ENCODE measurements at regions not wholly inside any gene's neighbourhood (a gene's known extent, or its start where the extent isn't known, plus 50 kb on each side); places are given as distances from the start of the nearest gene placed in this dataset.

DNA sequence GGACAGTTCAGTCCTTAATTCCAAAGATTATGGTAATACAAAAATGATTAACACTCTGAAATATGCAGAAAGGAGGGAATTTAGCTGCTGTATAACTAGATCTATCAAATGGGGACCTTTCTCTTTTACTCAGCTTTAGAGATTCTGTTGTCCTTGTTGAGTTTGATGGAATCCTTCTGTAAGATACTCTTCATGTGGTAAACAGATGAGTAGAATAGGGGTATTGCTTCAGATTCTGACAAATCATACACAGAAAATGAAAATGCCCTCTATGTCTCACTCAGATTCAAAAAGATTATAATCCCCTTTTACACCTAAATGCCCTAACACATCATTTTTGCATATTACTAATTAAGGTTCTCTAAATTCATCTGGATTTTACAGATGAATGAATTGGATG lies 50.7 kb downstream of the ARHGAP35 start:
- no peak for DNase-seq

DNA sequence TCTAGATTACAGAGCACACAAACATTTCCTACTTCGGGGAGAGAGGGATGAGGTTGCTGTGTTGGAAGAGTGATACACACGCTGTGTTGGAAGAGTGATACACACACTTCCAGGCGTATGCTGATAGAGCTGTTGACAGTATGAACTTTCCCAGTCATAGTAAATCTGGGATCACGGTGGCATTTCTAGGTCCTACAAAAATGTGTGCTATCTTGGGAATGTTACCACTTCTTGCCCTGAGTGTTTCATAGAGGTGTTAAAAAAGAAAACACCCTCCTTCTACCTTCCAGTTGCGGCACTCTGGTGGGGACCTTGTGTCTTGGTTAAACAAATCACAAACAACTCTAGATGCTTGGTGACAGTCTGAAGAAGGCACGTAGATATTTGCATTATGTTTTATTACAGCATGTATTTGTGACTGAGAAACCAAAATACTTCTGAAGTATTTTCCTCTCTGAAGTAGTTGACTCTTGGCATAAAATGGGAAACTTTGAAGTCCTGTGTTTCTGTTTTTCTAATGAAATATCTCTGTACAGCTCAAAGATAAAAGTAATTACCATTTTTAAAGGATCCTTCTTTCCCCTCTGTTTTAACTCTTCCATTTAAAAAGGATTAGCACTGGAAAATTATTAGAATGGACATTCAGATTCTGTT lies 52.5 kb downstream of the ARHGAP35 start:
- no peak for DNase-seq

GRCh38 chr19:46913852-46914430 lies 53.1 kb downstream of the ARHGAP35 start:
- DNase-seq = no peak

- DNase-seq = no peak
Measured at GRCh38 chr19:46915386-46915785, 54.6 kb downstream of the ARHGAP35 start.

DNA sequence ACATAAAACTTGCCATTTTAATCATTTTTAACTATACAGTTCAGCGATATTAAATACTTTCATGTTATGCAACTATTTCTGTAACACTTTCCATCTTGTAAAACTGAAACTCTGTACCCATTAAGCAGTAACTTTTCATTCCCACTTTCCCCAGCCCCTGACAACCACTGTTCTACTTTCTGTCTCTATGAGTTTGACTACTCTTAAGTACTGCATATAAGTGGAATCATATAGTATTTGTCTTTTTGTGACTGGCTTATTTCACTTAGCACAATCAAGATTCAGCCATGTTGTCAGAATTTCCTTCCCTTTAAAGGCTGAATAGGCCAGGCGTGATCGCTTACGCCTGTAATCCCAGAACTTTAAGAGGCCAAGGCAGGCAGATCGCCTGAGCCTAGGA lies 56.2 kb downstream of the ARHGAP35 start:
- DNase-seq = no peak

- no peak for DNase-seq
Measured at GRCh38 chr19:46919324-46919723, 58.5 kb downstream of the ARHGAP35 start.

- DNase-seq = no peak
Measured at GRCh38 chr19:46920362-46920761, 59.6 kb downstream of the ARHGAP35 start.

DNA sequence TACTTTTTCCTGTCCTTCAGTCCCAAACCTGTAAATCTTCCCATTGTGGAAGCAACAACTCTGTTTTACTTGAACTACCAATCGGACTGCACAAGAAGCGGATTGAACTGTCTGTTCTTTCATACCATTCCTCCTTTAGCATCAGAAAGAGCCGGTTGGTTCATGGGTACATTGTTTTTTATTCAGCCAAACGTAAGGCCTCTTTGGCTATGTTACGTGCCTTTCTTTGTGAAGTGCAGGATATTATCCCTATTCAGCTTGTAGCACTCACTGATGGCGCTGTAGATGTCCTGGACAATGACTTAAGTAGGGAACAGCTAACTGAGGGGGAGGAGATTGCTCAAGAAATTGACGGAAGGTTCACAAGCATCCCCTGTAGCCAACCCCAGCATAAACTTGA lies 60.3 kb downstream of the ARHGAP35 start:
- DNase-seq = no peak

- DNase-seq = no peak
Measured at GRCh38 chr19:46922465-46922864, 61.7 kb downstream of the ARHGAP35 start.

- peak; percentile 47 for DNase-seq
Measured at GRCh38 chr19:46924874-46925547, 64.2 kb downstream of the ARHGAP35 start.

DNA sequence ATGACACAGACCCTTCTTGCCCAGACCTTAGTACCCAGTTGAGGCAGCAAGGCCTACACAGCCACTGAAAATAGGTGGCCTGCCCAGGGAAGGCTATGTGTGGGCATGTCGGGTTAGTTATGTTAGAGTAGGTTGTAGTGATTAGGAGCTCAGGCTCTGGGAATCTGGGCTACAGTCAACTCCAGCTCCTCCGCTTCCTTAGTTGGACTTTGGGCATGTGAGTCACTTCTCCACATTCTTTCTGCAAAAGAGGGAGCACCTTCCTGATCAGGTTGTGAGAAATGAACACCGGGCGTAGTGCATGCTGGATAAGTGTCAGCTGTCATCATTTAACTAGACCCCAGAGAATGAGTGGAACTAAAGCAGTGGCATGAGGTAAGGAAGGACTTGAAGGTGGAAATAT lies 64.8 kb downstream of the ARHGAP35 start:
- DNase-seq = no peak

- DNase-seq = no peak
Measured at GRCh38 chr19:46926170-46927071, 65.6 kb downstream of the ARHGAP35 start.

DNA sequence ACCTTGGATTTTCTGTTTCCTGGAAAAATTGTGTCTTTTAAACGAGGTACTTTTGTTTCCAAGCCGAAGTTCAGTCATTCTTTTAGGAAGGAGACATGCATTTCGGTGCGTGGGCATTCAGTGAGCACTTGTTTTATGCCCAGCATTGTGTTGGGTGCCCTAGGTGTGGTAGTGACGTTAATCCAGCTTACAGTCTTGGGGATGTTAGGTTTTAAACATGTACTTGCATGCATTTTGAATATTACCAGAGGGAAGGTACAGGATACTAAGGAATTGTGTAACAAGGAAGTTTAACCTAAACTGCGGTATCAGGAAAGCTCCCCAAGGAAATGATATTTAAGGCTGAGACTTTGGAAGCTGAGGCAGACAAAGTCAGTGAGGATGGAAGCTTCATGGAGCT lies 66.3 kb downstream of the ARHGAP35 start:
- DNase-seq = no peak

- no peak for DNase-seq
Measured at GRCh38 chr19:46927893-46928292, 67.1 kb downstream of the ARHGAP35 start.

DNA sequence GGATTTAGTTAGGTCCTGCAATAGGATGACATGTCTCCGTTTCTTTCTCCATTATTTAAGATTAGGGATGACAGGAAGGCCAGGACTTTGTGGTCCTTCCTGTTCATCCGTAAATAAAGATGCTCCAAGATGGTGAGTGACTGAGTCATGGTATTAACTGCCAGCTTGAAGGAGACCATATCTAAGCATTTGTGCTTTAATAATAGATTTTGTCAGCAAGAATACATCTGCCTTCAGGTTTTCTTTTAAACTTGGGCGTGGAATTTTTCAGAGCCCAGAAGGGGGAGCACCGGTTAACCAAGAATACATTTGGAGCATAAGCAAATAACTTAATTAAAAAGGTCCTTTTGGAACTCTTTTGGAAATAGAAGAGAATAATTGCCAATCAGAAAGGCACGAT lies 68.2 kb downstream of the ARHGAP35 start:
- no peak for DNase-seq

DNA sequence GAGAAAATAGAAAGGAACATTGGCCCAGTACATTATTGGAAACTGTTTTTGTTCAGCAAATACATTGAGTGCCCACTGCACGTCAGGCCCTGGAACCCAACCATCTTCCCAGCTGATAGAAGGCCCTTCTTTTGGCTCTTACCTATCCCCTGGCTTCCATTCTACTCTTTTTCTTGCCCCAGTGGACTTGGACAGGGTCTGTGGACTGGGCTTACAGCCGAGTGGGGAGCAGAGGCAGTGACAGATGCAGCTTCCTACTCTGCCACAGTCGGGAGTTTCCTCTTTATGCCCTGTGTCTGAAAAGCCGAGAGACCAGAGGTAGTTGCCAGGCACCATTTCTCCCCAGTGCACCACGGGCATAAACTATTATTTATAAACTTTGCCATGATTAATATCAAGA lies 70.4 kb downstream of the ARHGAP35 start:
- DNase-seq = no peak

DNA sequence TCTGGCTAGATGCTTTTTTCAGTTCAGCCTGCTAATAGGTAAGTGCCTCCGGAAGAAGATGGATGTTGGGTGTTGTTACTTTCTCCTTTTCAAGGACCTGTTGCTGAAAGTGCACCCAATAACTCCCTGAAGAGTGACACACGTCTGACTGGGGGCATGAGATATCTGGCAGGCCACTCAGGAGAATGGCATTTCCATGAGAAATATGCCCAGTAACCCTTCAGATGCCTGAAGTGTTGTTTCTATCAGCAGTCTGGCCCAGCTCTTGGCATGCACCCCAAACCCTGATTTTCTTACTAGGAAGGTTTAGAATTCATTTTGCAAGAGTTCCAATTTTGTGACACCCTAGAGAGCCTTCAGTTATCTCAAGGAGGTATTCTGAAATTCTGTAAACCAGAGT lies 71.5 kb downstream of the ARHGAP35 start:
- no peak for DNase-seq

DNA sequence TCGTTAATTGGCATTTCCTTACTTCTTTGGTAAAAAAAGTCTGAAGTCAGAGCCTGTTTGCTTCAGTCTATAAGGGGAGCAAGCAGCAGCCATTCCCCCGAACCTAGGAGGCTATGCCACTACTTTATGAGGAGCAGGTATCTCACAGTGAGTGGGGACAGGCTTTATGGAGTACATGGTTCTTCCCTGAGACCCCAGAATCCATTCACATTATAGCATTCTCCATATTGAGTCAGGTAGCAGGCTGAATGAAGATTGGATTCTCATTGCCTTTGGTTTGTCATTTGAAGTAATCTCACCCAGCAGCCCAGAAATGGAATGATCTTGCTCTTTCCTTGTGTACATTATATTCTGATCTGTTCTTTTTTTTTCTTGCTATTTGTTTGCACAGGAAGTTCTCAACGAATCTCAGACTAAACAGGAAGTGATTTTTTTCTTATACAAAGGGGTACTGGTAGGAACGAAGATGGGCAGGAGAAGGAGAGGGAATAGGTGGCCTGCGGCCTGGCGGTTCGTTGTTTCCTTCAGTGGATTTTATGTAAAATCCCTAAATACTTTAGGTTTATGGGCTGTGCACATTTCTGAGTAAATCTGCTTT lies 74.4 kb downstream of the ARHGAP35 start:
- no peak for DNase-seq

- no peak for DNase-seq
Measured at GRCh38 chr19:46943150-46943946, 76.3 kb upstream of the NPAS1 start.

- DNase-seq = no peak
Measured at GRCh38 chr19:46944123-46944748, 75.4 kb upstream of the NPAS1 start.

- no peak for DNase-seq
Measured at GRCh38 chr19:46944918-46945628, 74.6 kb upstream of the NPAS1 start.

All from NK-92 treated with Interleukin-12 subunit alpha and Interleukin-12 subunit beta, amount 100 ng/mL, for 24 hours (cell line).